Hypothalamus (tissue), 51 donors: ENCODE measurements at regions not wholly inside any gene's neighbourhood (a gene's known extent, or its start where the extent isn't known, plus 50 kb on each side); places are given as distances from the start of the nearest gene placed in this dataset.
A peak's percentile ranks its signal among the peaks of the same experiment; 100 is the strongest.
"Not testable (repeated sequence)": the region's sequence is repeated elsewhere in the genome, so short reads cannot be mapped to it uniquely, and the experiment has no call there.

ENCODE experiments used
- DNase-seq, 51 donors: peaks; one replicate each; lab custom pipeline; 2025; lab: John Stamatoyannopoulos, UW

GRCh38 chr6:71049198-71049770 lies 92.4 kb upstream of the B3GAT2 start:
- DNase-seq, result no peak

GRCh38 chr6:71053475-71053874 lies 96.6 kb upstream of the B3GAT2 start:
- no peak for DNase-seq

GRCh38 chr6:71056656-71057055 lies 99.8 kb upstream of the B3GAT2 start:
- DNase-seq, result no peak

- DNase-seq, result no peak
These were observed 109.3 kb upstream of the B3GAT2 start for GRCh38 chr6:71066153-71066552.

- DNase-seq, result no peak
These were observed 111.0 kb upstream of the B3GAT2 start for GRCh38 chr6:71067816-71068215.

- DNase-seq, result no peak
These were observed 115.6 kb upstream of the B3GAT2 start for GRCh38 chr6:71072508-71072907.

GRCh38 chr6:71077655-71078054 lies 120.8 kb upstream of the B3GAT2 start:
- DNase-seq, result no peak

GRCh38 chr6:71079677-71080076 lies 122.8 kb upstream of the B3GAT2 start:
- DNase-seq, result no peak

GRCh38 chr6:71080133-71080532 lies 123.3 kb upstream of the B3GAT2 start:
- DNase-seq, result no peak

- no peak for DNase-seq
These were observed 124.0 kb upstream of the B3GAT2 start for GRCh38 chr6:71080826-71081225.

- DNase-seq, result no peak
These were observed 125.3 kb upstream of the B3GAT2 start for GRCh38 chr6:71082033-71082650.

GRCh38 chr6:71083308-71083820 lies 126.5 kb upstream of the B3GAT2 start:
- no peak for DNase-seq

GRCh38 chr6:71088166-71088565 lies 131.3 kb upstream of the B3GAT2 start:
- no peak for DNase-seq

GRCh38 chr6:71090217-71090616 lies 133.4 kb upstream of the B3GAT2 start:
- no peak for DNase-seq

GRCh38 chr6:71091167-71091566 lies 134.3 kb upstream of the B3GAT2 start:
- no peak for DNase-seq

- no peak for DNase-seq
These were observed 135.1 kb upstream of the B3GAT2 start for GRCh38 chr6:71091956-71092355.

GRCh38 chr6:71097264-71097663 lies 140.4 kb upstream of the B3GAT2 start:
- not testable (repeated sequence) for DNase-seq

GRCh38 chr6:71099649-71100048 lies 142.8 kb upstream of the B3GAT2 start:
- DNase-seq, result no peak

GRCh38 chr6:71103130-71103529 lies 146.3 kb upstream of the B3GAT2 start:
- no peak for DNase-seq

- no peak for DNase-seq
These were observed 146.8 kb upstream of the B3GAT2 start for GRCh38 chr6:71103641-71104040.

GRCh38 chr6:71106276-71106675 lies 149.4 kb upstream of the B3GAT2 start:
- DNase-seq, result peak in 2 of 51 donors; percentile 12 to 14

GRCh38 chr6:71107911-71108420 lies 151.1 kb upstream of the B3GAT2 start:
- DNase-seq, result peak in 2 of 51 donors; percentile 7 to 29
